Spleen (tissue), 7 donors: ENCODE measurements at regions not wholly inside any gene's neighbourhood (a gene's known extent, or its start where the extent isn't known, plus 50 kb on each side); places are given as distances from the start of the nearest gene placed in this dataset.

Experiments
- CTCF ChIP-seq, 11 experiments: fragments of 200-600 bp in 7 of 11; fragments of 450-650 bp in 4 of 11; sonication (generic) in 4 of 11; IDR thresholded peaks in 8 of 11; conservative IDR thresholded peaks in 3 of 11; 1 replicate in 7 of 11; 2 replicates in 4 of 11; pipeline versions ENCODE4 v1.4.0 to v1.8.0; 2016 to 2021; ENCODE audit warnings: antibody characterized with exemption in 11 of 11, inconsistent platforms in 4 of 11, mild to moderate bottlenecking in 1 of 11
- POLR2A ChIP-seq, 3 donors: fragments of 450-650 bp; IDR thresholded peaks; one replicate each; pipeline ENCODE4 v1.5.1; 2017; ENCODE audit warnings: antibody characterized with exemption in 3 of 3, mild to moderate bottlenecking in 1 of 3
- donor health status: DM: no; HTN: no; CAD: no; lungs with moderate emphysema.
- donor health status: DM: no; HTN: no; CAD: no.
- donor health status: DM: no; HTN: no; CAD: no.

- no peak for TF ChIP-seq CTCF (IDR thresholded peaks at IDR 0.05 in 8 of 11, conservative IDR thresholded peaks at IDR 0.05 in 3 of 11)
- no peak for TF ChIP-seq POLR2A (IDR thresholded peaks at IDR 0.05)
Measured at GRCh38 chr11:92556431-92556830, 331.8 kb downstream of the FAT3 start.
